AG10803 (cell line): ENCODE measurements at regions not wholly inside any gene's neighbourhood (a gene's known extent, or its start where the extent isn't known, plus 50 kb on each side); places are given as distances from the start of the nearest gene placed in this dataset.

Source experiments
- DNase-seq: peaks from one replicate; pipeline ENCODE4 v3.0.0; 2010; ENCODE audit warnings: low read depth
- H3K4me3 ChIP-seq: 2 replicates; pipeline ENCODE4 v1.5.1; 2011; ENCODE audit warnings: mild to moderate bottlenecking, low read length, control low read depth
- TF ChIP-seq, protein P1 (sequence below): conservative IDR thresholded peaks from 2 replicates; pipeline ENCODE4 v1.5.1; 2011; ENCODE audit warnings: mild to moderate bottlenecking, low read length, control low read depth, inconsistent platforms

DNA sequence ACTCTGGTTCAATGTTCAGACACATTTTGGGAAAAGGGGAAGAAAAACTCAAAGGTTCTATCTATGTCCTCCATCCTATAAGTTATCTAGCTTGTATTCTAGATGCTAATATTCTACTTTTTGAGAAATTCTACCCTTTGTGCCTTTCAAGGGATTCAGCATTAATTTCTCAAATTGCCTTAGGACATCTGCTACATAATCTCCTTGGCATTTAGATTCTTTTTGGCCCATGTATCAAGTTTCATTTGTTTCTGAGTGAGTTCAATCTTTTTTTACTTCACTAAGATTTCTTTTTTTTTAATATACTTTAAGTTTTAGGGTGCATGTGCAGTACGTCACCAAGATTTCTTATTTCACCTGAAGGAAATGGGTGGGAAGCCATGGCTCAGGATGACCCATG is 232.7 kb upstream of the TENT5A start:
- H3K4me3 ChIP-seq = no peak overlapping the region
- DNase-seq = no peak
- TF ChIP-seq, protein P1, sequence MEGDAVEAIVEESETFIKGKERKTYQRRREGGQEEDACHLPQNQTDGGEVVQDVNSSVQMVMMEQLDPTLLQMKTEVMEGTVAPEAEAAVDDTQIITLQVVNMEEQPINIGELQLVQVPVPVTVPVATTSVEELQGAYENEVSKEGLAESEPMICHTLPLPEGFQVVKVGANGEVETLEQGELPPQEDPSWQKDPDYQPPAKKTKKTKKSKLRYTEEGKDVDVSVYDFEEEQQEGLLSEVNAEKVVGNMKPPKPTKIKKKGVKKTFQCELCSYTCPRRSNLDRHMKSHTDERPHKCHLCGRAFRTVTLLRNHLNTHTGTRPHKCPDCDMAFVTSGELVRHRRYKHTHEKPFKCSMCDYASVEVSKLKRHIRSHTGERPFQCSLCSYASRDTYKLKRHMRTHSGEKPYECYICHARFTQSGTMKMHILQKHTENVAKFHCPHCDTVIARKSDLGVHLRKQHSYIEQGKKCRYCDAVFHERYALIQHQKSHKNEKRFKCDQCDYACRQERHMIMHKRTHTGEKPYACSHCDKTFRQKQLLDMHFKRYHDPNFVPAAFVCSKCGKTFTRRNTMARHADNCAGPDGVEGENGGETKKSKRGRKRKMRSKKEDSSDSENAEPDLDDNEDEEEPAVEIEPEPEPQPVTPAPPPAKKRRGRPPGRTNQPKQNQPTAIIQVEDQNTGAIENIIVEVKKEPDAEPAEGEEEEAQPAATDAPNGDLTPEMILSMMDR = no peak

DNA sequence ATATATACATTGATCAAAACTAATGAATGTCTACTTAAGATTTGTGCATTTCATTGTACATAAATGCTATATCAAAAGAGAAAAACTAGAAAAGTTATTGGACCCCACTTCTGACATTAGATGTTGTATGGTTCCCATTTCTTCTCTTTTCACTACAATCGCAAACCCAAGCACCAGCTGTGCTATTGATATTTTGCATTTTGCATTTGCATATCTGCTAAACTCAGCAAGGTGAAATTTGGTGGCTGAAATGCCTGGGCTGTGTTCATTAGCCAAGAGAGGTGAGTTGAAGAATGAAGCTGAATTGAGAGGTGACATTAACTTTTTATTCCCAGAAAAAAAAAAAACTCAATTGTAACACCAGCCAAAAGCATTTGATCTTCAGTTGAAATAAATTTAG is 232.1 kb upstream of the TENT5A start:
- TF ChIP-seq, protein P1 = no peak
- no peak overlapping the region for H3K4me3 ChIP-seq
- no peak for DNase-seq

DNA sequence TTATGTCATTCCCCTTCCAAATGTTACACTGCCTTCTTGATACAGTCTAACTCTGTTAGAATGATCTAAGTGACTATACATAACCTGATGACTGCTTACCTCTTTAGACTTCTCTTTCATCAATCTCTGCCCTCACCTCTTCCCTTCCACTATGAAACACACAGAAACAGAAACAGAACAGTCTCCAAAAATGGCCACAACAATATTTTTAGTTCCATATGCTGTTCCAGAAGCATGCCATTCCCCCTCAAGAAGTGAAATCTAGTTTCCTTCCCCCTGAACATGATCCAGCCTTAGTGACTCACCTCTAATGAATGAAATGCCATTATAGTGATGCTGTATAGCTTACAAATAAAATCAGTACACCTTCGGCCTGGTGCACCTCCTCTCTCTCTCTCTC is 229.3 kb upstream of the TENT5A start:
- peak overlapping the region; percentile 2; the same call in 1 of the 2 replicates for H3K4me3 ChIP-seq
- peak; percentile 77 for DNase-seq
- TF ChIP-seq, protein P1 = no peak

GRCh38 chr6:81979767-81980166 is 227.3 kb upstream of the TENT5A start:
- TF ChIP-seq, protein P1 = no peak
- no peak overlapping the region for H3K4me3 ChIP-seq
- DNase-seq = no peak

- H3K4me3 ChIP-seq = no peak overlapping the region
- TF ChIP-seq, protein P1 = no peak
- DNase-seq = no peak
Observed at GRCh38 chr6:81979329-81979728, 226.8 kb upstream of the TENT5A start.

DNA sequence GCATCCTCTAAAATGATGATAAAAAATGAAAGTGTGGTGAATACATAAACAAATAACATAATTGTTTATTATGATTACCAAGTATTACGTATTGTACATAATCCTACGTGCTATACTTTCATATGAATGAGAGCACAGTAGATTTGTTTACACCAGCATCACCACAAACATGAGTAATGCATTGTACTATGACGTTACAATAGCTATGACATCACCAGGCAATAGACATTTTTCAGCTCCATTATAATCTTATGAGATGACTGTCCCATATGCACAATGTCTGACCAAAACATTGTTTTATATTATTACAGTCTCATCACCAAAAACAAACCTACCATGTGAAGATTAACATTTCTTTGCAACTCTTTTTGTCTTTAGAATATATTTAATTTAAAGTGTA is 225.7 kb upstream of the TENT5A start:
- H3K4me3 ChIP-seq = no peak overlapping the region
- DNase-seq = no peak
- TF ChIP-seq, protein P1 = no peak

DNA sequence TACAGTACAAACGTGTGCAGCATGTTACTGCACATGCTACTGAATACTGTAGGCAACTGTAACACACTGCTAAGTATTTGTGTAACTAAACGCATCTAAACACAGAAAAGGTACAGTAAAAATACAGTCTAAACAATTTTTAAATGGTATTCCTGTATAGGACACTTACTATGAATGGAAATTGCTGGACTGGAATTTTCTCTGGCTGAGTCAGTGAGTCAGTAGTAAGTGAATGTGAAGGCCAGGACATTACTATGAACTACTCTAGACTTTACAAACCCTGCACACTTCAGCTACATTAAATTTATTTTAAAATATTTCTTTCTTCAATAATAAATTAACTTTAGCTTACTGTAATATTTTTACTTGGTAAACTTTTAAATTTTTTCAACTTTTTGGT is 225.0 kb upstream of the TENT5A start:
- DNase-seq = peak; percentile 35
- no peak overlapping the region for H3K4me3 ChIP-seq
- TF ChIP-seq, protein P1 = no peak
